ENCODE measurements at regions not wholly inside any gene's neighbourhood (a gene's known extent, or its start where the extent isn't known, plus 50 kb on each side); places are given as distances from the start of the nearest gene placed in this dataset.

- TF ChIP-seq CTCF (IDR thresholded peaks at IDR 0.05): no peak
- no peak for TF ChIP-seq POLR2A (IDR thresholded peaks at IDR 0.05)
Measured at GRCh38 chr5:43837996-43838395, 235.0 kb downstream of the NNT start.
